Activated CD8-positive, alpha-beta T cell treated with anti-CD3 and anti-CD28 coated beads, Interleukin-2, amount 10 ng/mL, durations not matched to agents 7 days and 5 days (primary cell): ENCODE measurements at regions not wholly inside any gene's neighbourhood (a gene's known extent, or its start where the extent isn't known, plus 50 kb on each side); places are given as distances from the start of the nearest gene placed in this dataset.
"Not testable (repeated sequence)": the region's sequence is repeated elsewhere in the genome, so short reads cannot be mapped to it uniquely, and the experiment has no call there.

Source experiments
- ATAC-seq: fragments of 150-1000 bp; cut with Tn5 transposase; one replicate; pipeline ENCODE4 v1.10.0; 2021; ENCODE audit warnings: moderate library complexity
- CTCF ChIA-PET: fragments of 350-600 bp; sonication (Branson Sonifier 250); formaldehyde crosslinking; loops from one replicate; lab custom pipeline; 2021; ENCODE audit warnings: antibody characterized with exemption; lab: Charles Lee
- POLR2A ChIA-PET: fragments of 350-600 bp; sonication (Branson Sonifier 250); formaldehyde crosslinking; loops from one replicate; lab custom pipeline; 2021; ENCODE audit warnings: antibody characterized with exemption; lab: Charles Lee
- DNase-seq: peaks from one replicate; pipeline ENCODE4 v3.0.0-alpha.2; 2020
- H3K27ac Mint-ChIP-seq: one replicate; pipeline ENCODE4 v1.8.0; 2021; ENCODE audit warnings: mild to moderate bottlenecking, mixed read lengths
- H3K27me3 Mint-ChIP-seq: one replicate; pipeline ENCODE4 v1.8.0; 2021; ENCODE audit warnings: low read depth, mixed read lengths
- H3K36me3 Mint-ChIP-seq: one replicate; pipeline ENCODE4 v1.8.0; 2021; ENCODE audit warnings: low read depth, mixed read lengths
- H3K4me1 Mint-ChIP-seq: one replicate; pipeline ENCODE4 v1.8.0; 2021; ENCODE audit warnings: low read depth, mixed read lengths
- H3K4me3 Mint-ChIP-seq: one replicate; pipeline ENCODE4 v1.8.0; 2021; ENCODE audit warnings: mild to moderate bottlenecking, mixed read lengths
- H3K9me3 Mint-ChIP-seq: one replicate; pipeline ENCODE4 v1.8.0; 2022; ENCODE audit warnings: mixed read lengths; ENCODE audit not compliant: insufficient read depth

GRCh38 chr18:4806331-4806730 lies 351.2 kb upstream of the DLGAP1 start:
- H3K4me1 Mint-ChIP-seq, result no peaks in the 10 kb centered on the region
- no peaks in the 10 kb centered on the region for H3K27me3 Mint-ChIP-seq
- H3K9me3 Mint-ChIP-seq, result peaks cover 3% of the 10 kb centered on the region
- no peak overlapping the region for H3K27ac Mint-ChIP-seq
- DNase-seq (no peak), ATAC-seq (no peak)
- ChIA-PET CTCF (no interaction called here), POLR2A (no interaction called here)
- no peaks in the 10 kb centered on the region for H3K36me3 Mint-ChIP-seq
- no peak overlapping the region for H3K4me3 Mint-ChIP-seq

- CTCF ChIA-PET, result no interaction called here
- ATAC-seq (no peak), DNase-seq (no peak)
- POLR2A ChIA-PET, result no interaction called here
- H3K27me3 Mint-ChIP-seq, result no peaks in the 10 kb centered on the region
- H3K27ac Mint-ChIP-seq, result no peak overlapping the region
- H3K9me3 Mint-ChIP-seq, result peaks cover 3% of the 10 kb centered on the region
- H3K4me1 Mint-ChIP-seq, result no peaks in the 10 kb centered on the region
- H3K36me3 Mint-ChIP-seq, result no peaks in the 10 kb centered on the region
- H3K4me3 Mint-ChIP-seq, result no peak overlapping the region
Observed at GRCh38 chr18:4802296-4802695, 347.2 kb upstream of the DLGAP1 start.

GRCh38 chr18:4801151-4801550 lies 346.0 kb upstream of the DLGAP1 start:
- no peak for DNase-seq

GRCh38 chr18:4797002-4797685 lies 342.0 kb upstream of the DLGAP1 start:
- ChIA-PET CTCF (no interaction called here), POLR2A (no interaction called here)
- Mint-ChIP-seq H3K27ac (no peak overlapping the region), H3K9me3 (no peaks in the 10 kb centered on the region), H3K4me3 (no peak overlapping the region), H3K36me3 (no peaks in the 10 kb centered on the region), H3K4me1 (no peaks in the 10 kb centered on the region), H3K27me3 (no peaks in the 10 kb centered on the region)
- DNase-seq (no peak), ATAC-seq (no peak)

More at GRCh38 chr18:4801151-4801550, 346.0 kb upstream of the DLGAP1 start:
- ChIA-PET CTCF (no interaction called here), POLR2A (no interaction called here)
- H3K9me3 Mint-ChIP-seq, result peaks cover 3% of the 10 kb centered on the region
- H3K27me3 Mint-ChIP-seq, result no peaks in the 10 kb centered on the region
- ATAC-seq, result no peak
- no peaks in the 10 kb centered on the region for H3K36me3 Mint-ChIP-seq
- H3K4me1 Mint-ChIP-seq, result no peaks in the 10 kb centered on the region
- H3K27ac Mint-ChIP-seq, result no peak overlapping the region
- H3K4me3 Mint-ChIP-seq, result no peak overlapping the region

- no peaks in the 10 kb centered on the region for H3K27me3 Mint-ChIP-seq
- ATAC-seq (no peak), DNase-seq (no peak)
- no peaks in the 10 kb centered on the region for H3K36me3 Mint-ChIP-seq
- H3K4me1 Mint-ChIP-seq, result no peaks in the 10 kb centered on the region
- ChIA-PET CTCF (no interaction called here), POLR2A (no interaction called here)
- H3K9me3 Mint-ChIP-seq, result peaks cover 12% of the 10 kb centered on the region
- no peak overlapping the region for H3K27ac Mint-ChIP-seq
- no peak overlapping the region for H3K4me3 Mint-ChIP-seq
Observed at GRCh38 chr18:4789506-4789905, 334.4 kb upstream of the DLGAP1 start.

- CTCF ChIA-PET, result no interaction called here
Observed at GRCh38 chr18:4781873-4782272, 326.8 kb upstream of the DLGAP1 start.

GRCh38 chr18:4765401-4765800 lies 310.3 kb upstream of the DLGAP1 start:
- Mint-ChIP-seq H3K27ac (no peak overlapping the region), H3K36me3 (no peaks in the 10 kb centered on the region), H3K4me1 (no peaks in the 10 kb centered on the region), H3K4me3 (no peak overlapping the region), H3K9me3 (peaks cover 23% of the 10 kb centered on the region), H3K27me3 (no peaks in the 10 kb centered on the region)
- ChIA-PET POLR2A (no interaction called here), CTCF (no interaction called here)
- ATAC-seq (no peak), DNase-seq (no peak)

More at GRCh38 chr18:4781873-4782272, 326.8 kb upstream of the DLGAP1 start:
- POLR2A ChIA-PET, result interaction anchor here (0.6 to 1.7 kb wide), 2 partner anchors 22 to 43 kb away, joined by 3 read pairs; no protein-coding TSS in a partner anchor
- Mint-ChIP-seq H3K27ac (no peak overlapping the region), H3K4me1 (no peaks in the 10 kb centered on the region), H3K27me3 (no peaks in the 10 kb centered on the region), H3K36me3 (no peaks in the 10 kb centered on the region), H3K4me3 (no peak overlapping the region), H3K9me3 (peaks cover 16% of the 10 kb centered on the region)
- ATAC-seq, result no peak
- no peak for DNase-seq

- no peak for ATAC-seq
- POLR2A ChIA-PET, result no interaction called here
- H3K27me3 Mint-ChIP-seq, result no peaks in the 10 kb centered on the region
- no peak for DNase-seq
- no peaks in the 10 kb centered on the region for H3K36me3 Mint-ChIP-seq
- no peak overlapping the region for H3K27ac Mint-ChIP-seq
- H3K4me1 Mint-ChIP-seq, result no peaks in the 10 kb centered on the region
- CTCF ChIA-PET, result no interaction called here
- no peak overlapping the region for H3K4me3 Mint-ChIP-seq
- peaks cover 11% of the 10 kb centered on the region for H3K9me3 Mint-ChIP-seq
Observed at GRCh38 chr18:4762330-4762729, 307.2 kb upstream of the DLGAP1 start.

GRCh38 chr18:4758980-4759379 lies 303.9 kb upstream of the DLGAP1 start:
- H3K4me3 Mint-ChIP-seq, result no peak overlapping the region
- H3K9me3 Mint-ChIP-seq, result peaks cover 11% of the 10 kb centered on the region
- H3K4me1 Mint-ChIP-seq, result no peaks in the 10 kb centered on the region
- no peak overlapping the region for H3K27ac Mint-ChIP-seq
- CTCF ChIA-PET, result no interaction called here
- DNase-seq (no peak), ATAC-seq (no peak)
- POLR2A ChIA-PET, result no interaction called here
- H3K36me3 Mint-ChIP-seq, result no peaks in the 10 kb centered on the region
- H3K27me3 Mint-ChIP-seq, result no peaks in the 10 kb centered on the region

GRCh38 chr18:4755848-4756247 lies 300.7 kb upstream of the DLGAP1 start:
- no peak overlapping the region for H3K4me3 Mint-ChIP-seq
- peaks cover 12% of the 10 kb centered on the region for H3K9me3 Mint-ChIP-seq
- no peak overlapping the region for H3K27ac Mint-ChIP-seq
- H3K36me3 Mint-ChIP-seq, result no peaks in the 10 kb centered on the region
- ChIA-PET CTCF (no interaction called here), POLR2A (no interaction called here)
- H3K4me1 Mint-ChIP-seq, result no peaks in the 10 kb centered on the region
- DNase-seq (no peak), ATAC-seq (no peak)
- H3K27me3 Mint-ChIP-seq, result no peaks in the 10 kb centered on the region

- ATAC-seq, H3K27me3 Mint-ChIP-seq, H3K27ac Mint-ChIP-seq, H3K4me1 Mint-ChIP-seq, CTCF ChIA-PET, DNase-seq, H3K9me3 Mint-ChIP-seq, POLR2A ChIA-PET, H3K4me3 Mint-ChIP-seq, H3K36me3 Mint-ChIP-seq: not testable (repeated sequence)
Observed at GRCh38 chr18:4753151-4753550, 298.0 kb upstream of the DLGAP1 start.

- Mint-ChIP-seq H3K9me3 (peaks cover 5% of the 10 kb centered on the region), H3K27me3 (no peaks in the 10 kb centered on the region), H3K27ac (no peak overlapping the region), H3K4me1 (no peaks in the 10 kb centered on the region), H3K4me3 (no peak overlapping the region), H3K36me3 (no peaks in the 10 kb centered on the region)
- ATAC-seq (no peak), DNase-seq (no peak)
- ChIA-PET CTCF (no interaction called here), POLR2A (no interaction called here)
Observed at GRCh38 chr18:4751523-4751922, 296.4 kb upstream of the DLGAP1 start.
